ENCODE measurements at regions not wholly inside any gene's neighbourhood (a gene's known extent, or its start where the extent isn't known, plus 50 kb on each side); places are given as distances from the start of the nearest gene placed in this dataset.

DNA sequence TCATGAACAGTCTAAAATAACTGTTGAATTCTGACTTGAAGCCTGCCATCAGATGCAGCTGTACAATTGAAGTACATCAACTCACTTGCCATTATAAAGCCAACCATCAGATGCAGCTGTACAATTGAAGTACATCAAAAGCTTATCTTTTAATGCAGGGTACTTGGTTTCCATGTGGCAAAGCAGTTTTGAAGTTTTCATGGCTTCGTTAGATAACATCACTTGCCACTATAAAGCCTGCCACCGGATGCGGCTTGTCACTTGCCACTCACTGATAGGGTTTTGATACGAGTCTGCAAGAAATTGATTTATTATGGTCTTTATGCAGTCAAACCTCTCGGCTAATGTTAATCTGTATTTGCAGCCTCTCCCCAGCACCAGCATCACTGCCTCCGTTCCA is 1605.8 kb downstream of the SUCLG1 start:
- no peak for DNase-seq
- Histone ChIP-seq H3K27ac (no peak overlapping the region), H3K9me3 (no peaks in the 10 kb centered on the region), H3K36me3 (no peaks in the 10 kb centered on the region), H3K4me3 (no peak overlapping the region), H3K4me1 (no peaks in the 10 kb centered on the region), H3K27me3 (no peaks in the 10 kb centered on the region)
- no peak for TF ChIP-seq POLR2A (IDR thresholded peaks at IDR 0.05)
- TF ChIP-seq CTCF (IDR thresholded peaks at IDR 0.05): no peak

DNA sequence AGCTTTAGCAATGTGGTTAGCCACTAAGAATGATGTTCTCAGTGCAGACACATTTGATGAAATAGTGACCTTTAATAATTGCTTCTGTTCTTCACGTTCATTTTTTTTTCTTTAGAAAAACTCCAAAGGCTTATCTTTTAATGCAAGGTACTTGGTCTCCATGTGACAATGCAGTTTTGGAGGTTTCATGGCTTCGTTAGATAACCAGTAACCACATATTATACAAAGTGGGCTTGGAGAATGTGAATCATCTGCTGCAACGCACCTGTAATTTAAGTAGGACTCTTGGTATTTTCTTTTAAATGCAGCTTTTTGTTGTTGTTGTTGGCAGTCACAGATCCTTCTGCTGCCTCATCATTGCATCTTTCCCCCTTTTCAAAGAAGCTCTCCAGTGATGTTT is 1606.3 kb downstream of the SUCLG1 start:
- Histone ChIP-seq H3K36me3 (no peaks in the 10 kb centered on the region), H3K27me3 (no peaks in the 10 kb centered on the region), H3K4me1 (no peaks in the 10 kb centered on the region), H3K9me3 (no peaks in the 10 kb centered on the region), H3K4me3 (no peak overlapping the region), H3K27ac (no peak overlapping the region)
- TF ChIP-seq CTCF (IDR thresholded peaks at IDR 0.05): no peak
- no peak for DNase-seq

DNA sequence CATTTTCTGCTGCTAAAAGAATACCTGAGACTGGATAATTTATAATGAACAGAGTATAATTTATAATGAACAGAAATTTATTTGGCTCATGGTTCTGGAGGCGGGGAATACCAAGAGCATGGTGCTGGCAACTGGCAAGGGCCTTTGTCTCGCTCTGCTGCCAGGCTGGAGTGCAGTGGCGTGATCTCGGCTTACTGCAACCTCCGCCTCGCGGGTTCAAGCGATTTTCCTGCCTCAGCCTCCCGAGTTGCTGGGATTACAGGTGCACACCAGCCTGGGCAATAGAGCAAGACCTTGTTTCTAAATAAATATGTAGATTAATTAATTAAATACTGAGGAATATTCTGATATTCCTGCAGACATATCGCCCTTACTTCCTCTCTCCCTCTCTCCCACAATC is 1610.8 kb downstream of the SUCLG1 start:
- no peaks in the 10 kb centered on the region for H3K9me3 ChIP-seq

GRCh38 chr2:82839036-82839435 is 1620.0 kb downstream of the SUCLG1 start:
- H3K27me3 ChIP-seq: no peaks in the 10 kb centered on the region
- H3K27ac ChIP-seq: no peak overlapping the region
- DNase-seq: no peak
- no peaks in the 10 kb centered on the region for H3K4me1 ChIP-seq
- no peaks in the 10 kb centered on the region for H3K9me3 ChIP-seq
- TF ChIP-seq CTCF (IDR thresholded peaks at IDR 0.05): no peak
- TF ChIP-seq POLR2A (IDR thresholded peaks at IDR 0.05): no peak
- H3K4me3 ChIP-seq: no peak overlapping the region
- H3K36me3 ChIP-seq: no peaks in the 10 kb centered on the region

More for the DNA sequence above, 1610.8 kb downstream of the SUCLG1 start:
- Histone ChIP-seq H3K27ac (no peak overlapping the region), H3K4me1 (no peaks in the 10 kb centered on the region), H3K36me3 (no peaks in the 10 kb centered on the region), H3K4me3 (no peak overlapping the region), H3K27me3 (no peaks in the 10 kb centered on the region)
- TF ChIP-seq CTCF (IDR thresholded peaks at IDR 0.05) (no peak), POLR2A (IDR thresholded peaks at IDR 0.05) (no peak)
- DNase-seq: no peak

GRCh38 chr2:82837588-82838304 is 1621.3 kb downstream of the SUCLG1 start:
- TF ChIP-seq CTCF (IDR thresholded peaks at IDR 0.05) (no peak), POLR2A (IDR thresholded peaks at IDR 0.05) (no peak)
- Histone ChIP-seq H3K4me3 (no peak overlapping the region), H3K9me3 (no peaks in the 10 kb centered on the region), H3K27ac (no peak overlapping the region), H3K4me1 (no peaks in the 10 kb centered on the region), H3K27me3 (no peaks in the 10 kb centered on the region), H3K36me3 (no peaks in the 10 kb centered on the region)
- no peak for DNase-seq

- DNase-seq: no peak
- no peaks in the 10 kb centered on the region for H3K9me3 ChIP-seq
- no peaks in the 10 kb centered on the region for H3K4me1 ChIP-seq
- no peak overlapping the region for H3K27ac ChIP-seq
- H3K27me3 ChIP-seq: no peaks in the 10 kb centered on the region
- no peaks in the 10 kb centered on the region for H3K36me3 ChIP-seq
- TF ChIP-seq CTCF (IDR thresholded peaks at IDR 0.05) (no peak), POLR2A (IDR thresholded peaks at IDR 0.05) (no peak)
- no peak overlapping the region for H3K4me3 ChIP-seq
Observed at GRCh38 chr2:82834893-82835292, 1624.2 kb downstream of the SUCLG1 start.
